PFSK-1 (cell line): ENCODE measurements at regions not wholly inside any gene's neighbourhood (a gene's known extent, or its start where the extent isn't known, plus 50 kb on each side); places are given as distances from the start of the nearest gene placed in this dataset.

Source experiments
- POLR2AphosphoS5 ChIP-seq: IDR thresholded peaks from 2 replicates; pipeline ENCODE4 v1.6.1; 2012; ENCODE audit warnings: low read depth, mild to moderate bottlenecking, control low read depth, low read length, moderate library complexity
- REST ChIP-seq, 2 experiments: IDR thresholded peaks; 2 replicates each; pipeline versions ENCODE4 v1.6.1 to v1.8.0; 2011 to 2012; ENCODE audit warnings: low read depth in 2 of 2, low read length in 2 of 2, control low read depth in 1 of 2, inconsistent platforms in 1 of 2, mild to moderate bottlenecking in 1 of 2, moderate library complexity in 1 of 2; ENCODE audit not compliant: insufficient read depth in 1 of 2
- SIN3A ChIP-seq: IDR thresholded peaks from 2 replicates; pipeline ENCODE4 v1.6.1; 2012; ENCODE audit warnings: mild to moderate bottlenecking, low read length, moderate library complexity, borderline replicate concordance; ENCODE audit not compliant: insufficient read depth
- TAF1 ChIP-seq: IDR thresholded peaks from 2 replicates; pipeline ENCODE4 v1.6.1; 2012; ENCODE audit warnings: low read length, control low read depth, borderline replicate concordance; ENCODE audit not compliant: insufficient read depth

GRCh38 chr6:157768304-157768703, 54.7 kb upstream of the SNX9 start:
- TF ChIP-seq REST (IDR thresholded peaks at IDR 0.05; ENCODE audit: insufficient read depth in 1 of 2, low read depth in 2 of 2, low read length in 2 of 2), result no peak
- TF ChIP-seq SIN3A, result no peak
- no peak for TF ChIP-seq POLR2AphosphoS5
- TF ChIP-seq TAF1, result no peak
